ENCODE measurements at regions not wholly inside any gene's neighbourhood (a gene's known extent, or its start where the extent isn't known, plus 50 kb on each side); places are given as distances from the start of the nearest gene placed in this dataset.

DNA sequence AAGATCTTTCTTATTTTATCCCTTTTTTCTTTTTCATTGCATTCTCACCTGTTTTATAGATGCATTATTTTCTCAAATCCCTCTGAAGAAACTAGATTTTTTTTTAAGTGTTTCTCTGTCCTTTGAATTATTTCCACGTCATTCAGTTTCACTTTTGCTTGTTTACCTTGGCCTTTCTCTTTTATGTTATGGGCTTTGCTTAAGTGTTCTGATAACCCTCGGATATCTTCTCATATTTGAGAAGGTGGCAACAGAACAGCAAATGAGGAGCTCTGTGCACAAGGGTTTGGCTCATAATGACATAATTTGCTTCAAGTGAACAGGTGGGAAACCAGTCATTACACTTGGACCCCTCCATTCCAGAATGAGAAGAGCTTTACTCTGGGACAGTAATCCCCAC is 111.9 kb downstream of the C1D start:
- no peaks in the 10 kb centered on the region for H3K9me3 ChIP-seq (replicated peaks in 1 of 3)
- peaks cover 0 to 4% of the 10 kb centered on the region in 2 donors for H3K4me1 ChIP-seq (replicated peaks in 1 of 2)
- TF ChIP-seq POLR2A (IDR thresholded peaks at IDR 0.05) (no peak), CTCF (IDR thresholded peaks at IDR 0.05) (no peak)
- H3K36me3 ChIP-seq (replicated peaks in 1 of 2): no peaks in the 10 kb centered on the region
- WGBS, 4 donors: 25 to 36% (median 27%) methylated on average over 2 of the region's 2 CpGs
- intact Hi-C loops (cut with DNase I): no loop called here
- H3K4me3 ChIP-seq: no peak overlapping the region
- H3K27me3 ChIP-seq: no peaks in the 10 kb centered on the region
- no peak overlapping the region for H3K27ac ChIP-seq
- DNase-seq: no peak

DNA sequence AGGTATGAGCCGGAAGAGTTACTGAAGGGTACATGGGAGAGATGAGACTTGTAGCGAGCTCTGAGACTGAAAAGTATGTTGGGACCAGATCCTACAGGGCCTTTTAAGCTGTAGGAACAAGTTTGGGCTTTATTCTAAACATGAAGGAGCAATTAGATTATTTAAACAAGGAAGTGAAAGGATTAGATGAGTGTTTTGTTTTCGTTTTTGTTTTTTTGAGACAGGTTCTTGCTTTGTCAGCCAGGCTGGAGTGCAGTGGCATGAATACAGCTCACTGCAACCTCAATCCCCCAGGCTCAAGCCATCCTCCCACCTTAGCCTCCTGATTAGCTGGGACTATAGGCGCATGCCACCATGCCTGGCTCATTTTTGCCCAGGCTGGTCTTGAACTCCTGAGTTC is 110.7 kb downstream of the C1D start:
- intact Hi-C loops (cut with DNase I): no loop called here
- no peaks in the 10 kb centered on the region for H3K36me3 ChIP-seq (replicated peaks in 1 of 2)
- no peak overlapping the region for H3K27ac ChIP-seq
- H3K27me3 ChIP-seq: no peaks in the 10 kb centered on the region
- peaks cover 0 to 4% of the 10 kb centered on the region in 2 donors for H3K4me1 ChIP-seq (replicated peaks in 1 of 2)
- WGBS, 4 donors: 80 to 89% (median 84%) methylated on average over 4 of the region's 4 CpGs
- DNase-seq: no peak
- no peaks in the 10 kb centered on the region for H3K9me3 ChIP-seq (replicated peaks in 1 of 3)
- TF ChIP-seq POLR2A (IDR thresholded peaks at IDR 0.05): no peak
- no peak for TF ChIP-seq CTCF (IDR thresholded peaks at IDR 0.05)
- H3K4me3 ChIP-seq: no peak overlapping the region

DNA sequence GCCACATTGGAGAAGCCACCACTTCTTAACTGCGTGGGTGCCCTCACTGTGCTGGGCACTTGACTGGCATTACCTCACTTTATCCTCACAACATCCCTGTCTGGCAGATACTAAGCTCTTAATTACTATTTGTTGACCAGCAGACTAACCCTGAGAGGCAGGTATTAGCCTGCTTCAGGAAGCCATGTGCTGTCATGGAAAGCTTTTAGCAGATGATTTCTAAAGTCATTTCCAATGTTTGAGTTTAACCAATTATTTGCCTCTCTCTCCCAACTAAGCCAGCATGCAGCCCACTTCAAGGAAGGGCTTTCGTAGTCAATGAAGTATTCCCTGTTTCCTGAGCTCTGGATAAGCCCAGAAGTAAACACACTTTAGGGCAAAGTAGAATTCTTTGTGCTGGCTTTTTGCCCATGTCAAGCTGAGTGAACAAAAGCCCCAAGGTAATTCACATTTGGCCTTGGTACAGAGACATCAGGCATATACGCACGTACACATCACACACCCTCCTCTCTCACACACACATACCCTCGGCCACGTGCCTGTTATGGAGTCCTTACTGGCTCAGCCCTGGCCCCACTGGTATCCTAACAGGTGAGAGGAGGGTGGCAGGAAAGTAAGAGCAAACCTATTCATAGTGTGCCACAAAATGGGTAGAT is 108.6 kb downstream of the C1D start:
- Histone ChIP-seq H3K36me3 (replicated peaks in 1 of 2) (no peaks in the 10 kb centered on the region), H3K27ac (no peak overlapping the region), H3K4me1 (replicated peaks in 1 of 2) (peaks cover 0 to 4% of the 10 kb centered on the region in 2 donors), H3K9me3 (replicated peaks in 1 of 3) (no peaks in the 10 kb centered on the region), H3K27me3 (no peaks in the 10 kb centered on the region), H3K4me3 (no peak overlapping the region)
- intact Hi-C loops (cut with DNase I): no loop called here
- 46 to 57% (median 48%) methylated on average over 6 of the region's 6 CpGs for WGBS, 4 donors
- TF ChIP-seq CTCF (IDR thresholded peaks at IDR 0.05) (no peak), POLR2A (IDR thresholded peaks at IDR 0.05) (no peak)
- DNase-seq: peak in 1 of 7 donors; percentile 55

GRCh38 chr2:67955748-67956603 is 106.8 kb downstream of the C1D start:
- Histone ChIP-seq H3K27ac (no peak overlapping the region), H3K4me1 (replicated peaks in 1 of 2) (peaks cover 0 to under 1% of the 10 kb centered on the region in 2 donors), H3K9me3 (replicated peaks in 1 of 3) (no peaks in the 10 kb centered on the region), H3K4me3 (no peak overlapping the region), H3K36me3 (replicated peaks in 1 of 2) (no peaks in the 10 kb centered on the region), H3K27me3 (no peaks in the 10 kb centered on the region)
- no peak for DNase-seq
- 82 to 89% (median 87%) methylated on average over 7 of the region's 7 CpGs for WGBS, 4 donors
- TF ChIP-seq CTCF (IDR thresholded peaks at IDR 0.05) (no peak), POLR2A (IDR thresholded peaks at IDR 0.05) (no peak)
- intact Hi-C loops (cut with DNase I): no loop called here

Measured in adrenal gland (tissue), 9 donors.